Progenitor cell of endocrine pancreas (in vitro differentiated cells): ENCODE measurements at regions not wholly inside any gene's neighbourhood (a gene's known extent, or its start where the extent isn't known, plus 50 kb on each side); places are given as distances from the start of the nearest gene placed in this dataset.

ENCODE experiments used
- DNase-seq: peaks from one replicate; pipeline ENCODE4 v3.0.0; 2021; ENCODE audit warnings: low spot score; ENCODE audit not compliant: unreplicated experiment
- H3K27ac Mint-ChIP-seq: 2 replicates; pipeline ENCODE4 v1.8.0; 2021; ENCODE audit warnings: mild to moderate bottlenecking, moderate library complexity, mixed read lengths
- H3K27me3 Mint-ChIP-seq: 2 replicates; pipeline ENCODE4 v1.8.0; 2021; ENCODE audit warnings: mixed read lengths
- H3K36me3 Mint-ChIP-seq: 2 replicates; pipeline ENCODE4 v1.8.0; 2022; ENCODE audit warnings: mixed read lengths; ENCODE audit not compliant: insufficient read depth
- H3K4me1 Mint-ChIP-seq: 2 replicates; pipeline ENCODE4 v1.8.0; 2021; ENCODE audit warnings: low read depth, mixed read lengths
- H3K4me3 Mint-ChIP-seq: 2 replicates; pipeline ENCODE4 v1.8.0; 2021; ENCODE audit warnings: low read depth, mild to moderate bottlenecking, moderate library complexity, mixed read lengths
- H3K9me3 Mint-ChIP-seq: 2 replicates; pipeline ENCODE4 v1.8.0; 2021; ENCODE audit warnings: low read depth, mixed read lengths
- TF ChIP-seq, protein P1 (sequence below): fragments of 200-600 bp; sonication (generic); IDR thresholded peaks from one replicate; pipeline ENCODE4 v1.5.0; 2021; ENCODE audit warnings: antibody characterized with exemption, mild to moderate bottlenecking; ENCODE audit not compliant: unreplicated experiment

DNA sequence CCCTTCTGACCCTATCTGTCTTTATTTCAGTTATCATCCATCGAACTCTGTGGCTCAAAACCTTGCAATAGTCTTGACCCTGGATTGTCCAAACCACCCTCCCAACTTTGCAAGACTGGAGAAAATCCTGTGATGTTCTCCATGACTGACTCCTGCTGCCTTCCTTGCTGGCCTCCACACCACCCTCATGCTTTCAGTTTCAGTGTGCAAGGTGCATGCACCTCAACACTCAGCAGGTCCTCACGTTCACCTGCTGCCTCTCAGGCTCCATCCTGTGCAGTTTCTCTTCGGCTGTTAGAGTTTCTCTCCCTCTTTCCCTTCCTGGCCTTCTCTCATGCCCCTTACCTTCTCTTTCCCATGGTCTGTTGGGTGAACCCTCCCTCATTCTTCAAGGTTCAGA lies 59.4 kb upstream of the ASIC2 start:
- peaks cover 14% of the 10 kb centered on the region for H3K27me3 Mint-ChIP-seq

DNA sequence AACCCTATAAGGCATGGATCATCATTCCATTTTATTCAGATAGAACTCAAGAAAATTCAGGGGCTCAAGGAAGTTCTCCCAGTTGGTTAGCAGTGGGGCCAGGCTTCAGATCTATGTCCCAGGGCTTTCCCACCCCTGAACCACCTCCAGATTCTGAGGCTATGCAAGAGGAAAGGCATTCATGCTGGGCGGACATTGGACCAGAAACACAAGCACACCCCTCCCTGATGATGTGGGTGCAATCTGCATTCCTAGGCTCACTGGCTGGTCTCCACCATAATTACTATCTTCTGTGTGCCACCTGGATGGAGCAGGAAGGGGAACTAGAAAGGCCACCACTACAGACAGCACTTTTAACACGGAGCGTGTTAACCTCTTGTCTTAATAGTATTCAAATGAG lies 63.2 kb upstream of the ASIC2 start:
- Mint-ChIP-seq H3K36me3 (no peaks in the 10 kb centered on the region), H3K9me3 (no peaks in the 10 kb centered on the region), H3K27me3 (peaks cover 18% of the 10 kb centered on the region), H3K4me3 (no peak overlapping the region), H3K27ac (no peak overlapping the region), H3K4me1 (peaks cover 13% of the 10 kb centered on the region)
- TF ChIP-seq, protein P1, sequence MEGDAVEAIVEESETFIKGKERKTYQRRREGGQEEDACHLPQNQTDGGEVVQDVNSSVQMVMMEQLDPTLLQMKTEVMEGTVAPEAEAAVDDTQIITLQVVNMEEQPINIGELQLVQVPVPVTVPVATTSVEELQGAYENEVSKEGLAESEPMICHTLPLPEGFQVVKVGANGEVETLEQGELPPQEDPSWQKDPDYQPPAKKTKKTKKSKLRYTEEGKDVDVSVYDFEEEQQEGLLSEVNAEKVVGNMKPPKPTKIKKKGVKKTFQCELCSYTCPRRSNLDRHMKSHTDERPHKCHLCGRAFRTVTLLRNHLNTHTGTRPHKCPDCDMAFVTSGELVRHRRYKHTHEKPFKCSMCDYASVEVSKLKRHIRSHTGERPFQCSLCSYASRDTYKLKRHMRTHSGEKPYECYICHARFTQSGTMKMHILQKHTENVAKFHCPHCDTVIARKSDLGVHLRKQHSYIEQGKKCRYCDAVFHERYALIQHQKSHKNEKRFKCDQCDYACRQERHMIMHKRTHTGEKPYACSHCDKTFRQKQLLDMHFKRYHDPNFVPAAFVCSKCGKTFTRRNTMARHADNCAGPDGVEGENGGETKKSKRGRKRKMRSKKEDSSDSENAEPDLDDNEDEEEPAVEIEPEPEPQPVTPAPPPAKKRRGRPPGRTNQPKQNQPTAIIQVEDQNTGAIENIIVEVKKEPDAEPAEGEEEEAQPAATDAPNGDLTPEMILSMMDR, result no peak
- DNase-seq, result no peak

More for the DNA sequence above, 59.4 kb upstream of the ASIC2 start:
- no peaks in the 10 kb centered on the region for H3K9me3 Mint-ChIP-seq
- H3K36me3 Mint-ChIP-seq, result no peaks in the 10 kb centered on the region
- DNase-seq, result no peak
- TF ChIP-seq, protein P1, result no peak
- no peak overlapping the region for H3K4me3 Mint-ChIP-seq
- H3K27ac Mint-ChIP-seq, result no peak overlapping the region
- H3K4me1 Mint-ChIP-seq, result peaks cover 13% of the 10 kb centered on the region

DNA sequence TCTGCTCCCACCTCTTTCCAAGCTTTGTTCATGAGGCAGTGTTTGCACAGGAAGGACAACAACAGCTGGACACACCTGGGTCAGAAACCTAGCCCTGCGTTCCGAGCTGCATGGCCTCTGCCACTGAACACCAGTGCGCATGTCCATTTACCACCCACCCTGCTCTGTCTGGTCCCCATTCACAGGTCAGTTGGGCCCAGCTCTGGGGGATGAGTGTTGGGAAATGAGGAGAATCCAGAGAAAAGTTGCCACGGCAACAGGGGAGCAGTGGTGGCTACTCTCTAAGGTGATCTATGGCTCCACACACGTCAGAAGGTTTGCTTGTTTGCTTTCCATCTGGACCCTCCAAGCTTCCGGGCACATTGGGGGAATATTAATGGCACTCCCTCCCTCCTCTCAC lies 70.4 kb upstream of the ASIC2 start:
- no peak overlapping the region for H3K4me3 Mint-ChIP-seq
- H3K9me3 Mint-ChIP-seq, result no peaks in the 10 kb centered on the region
- H3K4me1 Mint-ChIP-seq, result peaks cover 2% of the 10 kb centered on the region
- no peak for DNase-seq
- no peak overlapping the region for H3K27ac Mint-ChIP-seq
- H3K27me3 Mint-ChIP-seq, result peaks cover 6% of the 10 kb centered on the region
- H3K36me3 Mint-ChIP-seq, result no peaks in the 10 kb centered on the region
- TF ChIP-seq, protein P1, result no peak

DNA sequence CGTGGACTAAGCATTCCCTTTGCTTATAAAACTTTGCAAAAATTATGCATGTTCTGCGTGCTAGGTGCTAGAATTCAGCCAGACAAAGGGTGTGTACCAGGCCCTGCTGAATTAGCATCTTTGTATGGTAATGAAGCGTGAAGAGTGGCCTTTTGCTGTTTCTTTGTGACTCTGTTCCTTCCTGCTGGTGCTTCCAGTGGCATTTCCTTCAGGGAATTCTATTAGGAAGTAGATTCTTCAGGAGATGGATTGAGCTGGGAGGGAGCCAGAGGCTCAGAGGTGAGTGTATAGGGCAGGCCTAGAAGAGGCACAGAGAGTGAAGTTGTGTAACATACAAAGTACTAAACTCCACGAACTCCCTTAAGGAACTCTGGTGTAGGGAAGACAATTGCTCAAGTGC lies 73.9 kb upstream of the ASIC2 start:
- no peaks in the 10 kb centered on the region for H3K36me3 Mint-ChIP-seq
- H3K27me3 Mint-ChIP-seq, result peaks cover 12% of the 10 kb centered on the region
- H3K27ac Mint-ChIP-seq, result no peak overlapping the region
- H3K4me1 Mint-ChIP-seq, result peaks cover 2% of the 10 kb centered on the region
- no peak for DNase-seq
- H3K4me3 Mint-ChIP-seq, result no peak overlapping the region
- no peaks in the 10 kb centered on the region for H3K9me3 Mint-ChIP-seq
- TF ChIP-seq, protein P1, result no peak

DNA sequence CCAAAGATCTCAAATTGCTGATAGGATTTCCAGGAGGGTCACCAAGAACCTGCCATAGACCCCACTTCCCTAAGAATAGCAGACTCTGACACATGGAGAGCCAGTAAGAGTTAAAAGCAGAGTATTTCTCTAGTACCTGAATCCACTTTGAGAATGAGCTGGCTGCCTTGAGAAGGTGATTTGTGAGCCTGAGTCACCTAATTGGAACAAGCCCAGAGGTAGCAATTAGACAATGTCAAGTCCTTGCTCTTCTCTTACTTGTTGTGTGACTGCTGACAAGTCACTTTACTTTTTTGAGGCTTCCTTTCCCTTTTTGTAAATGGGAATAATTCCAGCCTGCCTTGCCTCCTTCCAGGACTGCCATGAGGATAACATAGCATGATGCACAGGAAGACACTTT lies 76.1 kb upstream of the ASIC2 start:
- TF ChIP-seq, protein P1, result no peak
- Mint-ChIP-seq H3K4me1 (no peaks in the 10 kb centered on the region), H3K36me3 (no peaks in the 10 kb centered on the region), H3K9me3 (no peaks in the 10 kb centered on the region), H3K27me3 (peaks cover 14% of the 10 kb centered on the region), H3K27ac (no peak overlapping the region), H3K4me3 (no peak overlapping the region)
- no peak for DNase-seq
